ENCODE measurements at regions not wholly inside any gene's neighbourhood (a gene's known extent, or its start where the extent isn't known, plus 50 kb on each side); places are given as distances from the start of the nearest gene placed in this dataset.

GRCh38 chr15:59953392-59953883, 50.7 kb upstream of the FOXB1 start:
- Histone ChIP-seq H3K4me3 (ENCODE audit: extremely low read depth, insufficient read depth, low read length, poor library complexity, severe bottlenecking) (no peak overlapping the region), H3K36me3 (ENCODE audit: control insufficient read depth, insufficient read depth, low read length) (no peaks in the 10 kb centered on the region), H3K9me3 (ENCODE audit: control insufficient read depth, low read length) (peaks cover 3% of the 10 kb centered on the region), H3K4me1 (ENCODE audit: control insufficient read depth, insufficient read depth, low read length, poor library complexity, severe bottlenecking) (no peaks in the 10 kb centered on the region), H3K27ac (ENCODE audit: low read depth, low read length, severe bottlenecking) (no peak overlapping the region)
- WGBS, 2 experiments (ENCODE audit: insufficient coverage in 2 of 2), result 54 to 60% methylated on average over 8 of the region's 8 CpGs

- Histone ChIP-seq H3K27ac (ENCODE audit: low read depth, low read length, severe bottlenecking) (no peak overlapping the region), H3K4me1 (ENCODE audit: control insufficient read depth, insufficient read depth, low read length, poor library complexity, severe bottlenecking) (no peaks in the 10 kb centered on the region), H3K9me3 (ENCODE audit: control insufficient read depth, low read length) (peaks cover 3% of the 10 kb centered on the region), H3K36me3 (ENCODE audit: control insufficient read depth, insufficient read depth, low read length) (no peaks in the 10 kb centered on the region), H3K4me3 (ENCODE audit: extremely low read depth, insufficient read depth, low read length, poor library complexity, severe bottlenecking) (no peak overlapping the region)
These were observed 51.2 kb upstream of the FOXB1 start for GRCh38 chr15:59952960-59953359.

GRCh38 chr15:59950603-59951388, 53.3 kb upstream of the FOXB1 start:
- H3K4me3 ChIP-seq (ENCODE audit: extremely low read depth, insufficient read depth, low read length, poor library complexity, severe bottlenecking), result no peak overlapping the region
- H3K9me3 ChIP-seq (ENCODE audit: control insufficient read depth, low read length), result no peaks in the 10 kb centered on the region
- H3K36me3 ChIP-seq (ENCODE audit: control insufficient read depth, insufficient read depth, low read length), result no peaks in the 10 kb centered on the region
- no peaks in the 10 kb centered on the region for H3K4me1 ChIP-seq (ENCODE audit: control insufficient read depth, insufficient read depth, low read length, poor library complexity, severe bottlenecking)
- 78 to 83% methylated on average over 3 of the region's 4 CpGs for WGBS, 2 experiments (ENCODE audit: insufficient coverage in 2 of 2)
- no peak overlapping the region for H3K27ac ChIP-seq (ENCODE audit: low read depth, low read length, severe bottlenecking)

GRCh38 chr15:59948924-59949613, 55.0 kb upstream of the FOXB1 start:
- Histone ChIP-seq H3K27ac (ENCODE audit: low read depth, low read length, severe bottlenecking) (no peak overlapping the region), H3K9me3 (ENCODE audit: control insufficient read depth, low read length) (no peaks in the 10 kb centered on the region), H3K36me3 (ENCODE audit: control insufficient read depth, insufficient read depth, low read length) (no peaks in the 10 kb centered on the region), H3K4me3 (ENCODE audit: extremely low read depth, insufficient read depth, low read length, poor library complexity, severe bottlenecking) (no peak overlapping the region), H3K4me1 (ENCODE audit: control insufficient read depth, insufficient read depth, low read length, poor library complexity, severe bottlenecking) (no peaks in the 10 kb centered on the region)
- 83% methylated on average over 1 of the region's 8 CpGs; no CpG with 5 or more reads in 1 of the 2 experiments for WGBS, 2 experiments (ENCODE audit: insufficient coverage in 2 of 2)

- Histone ChIP-seq H3K27ac (ENCODE audit: low read depth, low read length, severe bottlenecking) (no peak overlapping the region), H3K4me1 (ENCODE audit: control insufficient read depth, insufficient read depth, low read length, poor library complexity, severe bottlenecking) (peaks cover 12% of the 10 kb centered on the region), H3K36me3 (ENCODE audit: control insufficient read depth, insufficient read depth, low read length) (no peaks in the 10 kb centered on the region), H3K9me3 (ENCODE audit: control insufficient read depth, low read length) (no peaks in the 10 kb centered on the region), H3K4me3 (ENCODE audit: extremely low read depth, insufficient read depth, low read length, poor library complexity, severe bottlenecking) (no peak overlapping the region)
- WGBS, 2 experiments (ENCODE audit: insufficient coverage in 2 of 2), result no CpG with 5 or more reads among the region's 3 CpGs
These were observed 58.0 kb upstream of the FOXB1 start for GRCh38 chr15:59946084-59946483.

- Histone ChIP-seq H3K4me3 (ENCODE audit: extremely low read depth, insufficient read depth, low read length, poor library complexity, severe bottlenecking) (no peak overlapping the region), H3K4me1 (ENCODE audit: control insufficient read depth, insufficient read depth, low read length, poor library complexity, severe bottlenecking) (peaks cover 13% of the 10 kb centered on the region), H3K27ac (ENCODE audit: low read depth, low read length, severe bottlenecking) (no peak overlapping the region), H3K9me3 (ENCODE audit: control insufficient read depth, low read length) (no peaks in the 10 kb centered on the region), H3K36me3 (ENCODE audit: control insufficient read depth, insufficient read depth, low read length) (no peaks in the 10 kb centered on the region)
- 91 to 93% methylated on average over 7 to 10 of the region's 10 CpGs for WGBS, 2 experiments (ENCODE audit: insufficient coverage in 2 of 2)
These were observed 59.1 kb upstream of the FOXB1 start for GRCh38 chr15:59945036-59945435.

- Histone ChIP-seq H3K9me3 (ENCODE audit: control insufficient read depth, low read length) (no peaks in the 10 kb centered on the region), H3K36me3 (ENCODE audit: control insufficient read depth, insufficient read depth, low read length) (no peaks in the 10 kb centered on the region), H3K27ac (ENCODE audit: low read depth, low read length, severe bottlenecking) (peak overlapping the region; percentile 46), H3K4me3 (ENCODE audit: extremely low read depth, insufficient read depth, low read length, poor library complexity, severe bottlenecking) (no peak overlapping the region), H3K4me1 (ENCODE audit: control insufficient read depth, insufficient read depth, low read length, poor library complexity, severe bottlenecking) (peaks cover 13% of the 10 kb centered on the region)
- WGBS, 2 experiments (ENCODE audit: insufficient coverage in 2 of 2), result 60 to 61% methylated on average over 1 to 4 of the region's 6 CpGs
These were observed 62.5 kb upstream of the FOXB1 start for GRCh38 chr15:59941612-59942011.

- H3K27ac ChIP-seq (ENCODE audit: low read depth, low read length, severe bottlenecking), result no peak overlapping the region
- 73 to 75% methylated on average over 1 of the region's 1 CpG for WGBS, 2 experiments (ENCODE audit: insufficient coverage in 2 of 2)
- H3K9me3 ChIP-seq (ENCODE audit: control insufficient read depth, low read length), result no peaks in the 10 kb centered on the region
- H3K36me3 ChIP-seq (ENCODE audit: control insufficient read depth, insufficient read depth, low read length), result no peaks in the 10 kb centered on the region
- peaks cover 13% of the 10 kb centered on the region for H3K4me1 ChIP-seq (ENCODE audit: control insufficient read depth, insufficient read depth, low read length, poor library complexity, severe bottlenecking)
- no peak overlapping the region for H3K4me3 ChIP-seq (ENCODE audit: extremely low read depth, insufficient read depth, low read length, poor library complexity, severe bottlenecking)
These were observed 63.2 kb upstream of the FOXB1 start for GRCh38 chr15:59940928-59941327.

GRCh38 chr15:59940456-59940855, 63.7 kb upstream of the FOXB1 start:
- peaks cover 13% of the 10 kb centered on the region for H3K4me1 ChIP-seq (ENCODE audit: control insufficient read depth, insufficient read depth, low read length, poor library complexity, severe bottlenecking)
- 83 to 90% methylated on average over 2 to 4 of the region's 6 CpGs for WGBS, 2 experiments (ENCODE audit: insufficient coverage in 2 of 2)
- H3K27ac ChIP-seq (ENCODE audit: low read depth, low read length, severe bottlenecking), result no peak overlapping the region
- no peaks in the 10 kb centered on the region for H3K36me3 ChIP-seq (ENCODE audit: control insufficient read depth, insufficient read depth, low read length)
- H3K4me3 ChIP-seq (ENCODE audit: extremely low read depth, insufficient read depth, low read length, poor library complexity, severe bottlenecking), result no peak overlapping the region
- H3K9me3 ChIP-seq (ENCODE audit: control insufficient read depth, low read length), result no peaks in the 10 kb centered on the region

GRCh38 chr15:59936741-59937140, 67.4 kb upstream of the FOXB1 start:
- peaks cover 8% of the 10 kb centered on the region for H3K4me1 ChIP-seq (ENCODE audit: control insufficient read depth, insufficient read depth, low read length, poor library complexity, severe bottlenecking)
- H3K36me3 ChIP-seq (ENCODE audit: control insufficient read depth, insufficient read depth, low read length), result no peaks in the 10 kb centered on the region
- 72 to 74% methylated on average over 7 to 8 of the region's 8 CpGs for WGBS, 2 experiments (ENCODE audit: insufficient coverage in 2 of 2)
- H3K9me3 ChIP-seq (ENCODE audit: control insufficient read depth, low read length), result no peaks in the 10 kb centered on the region
- no peak overlapping the region for H3K27ac ChIP-seq (ENCODE audit: low read depth, low read length, severe bottlenecking)
- H3K4me3 ChIP-seq (ENCODE audit: extremely low read depth, insufficient read depth, low read length, poor library complexity, severe bottlenecking), result no peak overlapping the region

GRCh38 chr15:59933607-59934006, 70.5 kb upstream of the FOXB1 start:
- no peaks in the 10 kb centered on the region for H3K4me1 ChIP-seq (ENCODE audit: control insufficient read depth, insufficient read depth, low read length, poor library complexity, severe bottlenecking)
- no peak overlapping the region for H3K27ac ChIP-seq (ENCODE audit: low read depth, low read length, severe bottlenecking)
- H3K9me3 ChIP-seq (ENCODE audit: control insufficient read depth, low read length), result no peaks in the 10 kb centered on the region
- no peak overlapping the region for H3K4me3 ChIP-seq (ENCODE audit: extremely low read depth, insufficient read depth, low read length, poor library complexity, severe bottlenecking)
- H3K36me3 ChIP-seq (ENCODE audit: control insufficient read depth, insufficient read depth, low read length), result no peaks in the 10 kb centered on the region
- no CpG with 5 or more reads among the region's 4 CpGs for WGBS, 2 experiments (ENCODE audit: insufficient coverage in 2 of 2)
